GM21576 (cell line): ENCODE measurements at regions not wholly inside any gene's neighbourhood (a gene's known extent, or its start where the extent isn't known, plus 50 kb on each side); places are given as distances from the start of the nearest gene placed in this dataset.

Experiments used
- ATAC-seq: cut with Tn5 transposase; IDR thresholded peaks from one replicate; pipeline ENCODE4 v1.9.1; 2021; ENCODE audit warnings: mild to moderate bottlenecking, moderate library complexity; ENCODE audit not compliant: unreplicated experiment

DNA sequence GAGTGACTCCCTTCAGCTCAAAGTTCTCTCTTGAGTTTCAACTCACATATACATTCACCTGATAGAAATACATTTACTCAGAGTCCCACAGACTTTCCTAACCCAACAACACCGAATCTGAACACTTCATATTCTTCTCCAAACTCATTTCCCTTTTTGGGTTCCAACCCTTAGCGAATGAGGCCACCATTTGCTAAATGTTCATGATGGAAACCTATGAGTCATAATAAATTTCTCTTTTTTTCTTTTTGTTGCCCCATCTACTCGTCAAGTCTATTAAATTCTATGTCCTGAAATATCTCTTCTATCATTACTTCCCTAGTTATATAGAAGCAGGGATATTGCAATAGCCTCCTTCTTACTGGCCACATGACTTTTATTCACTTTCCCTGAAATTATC lies 100.1 kb downstream of the HLX start:
- ATAC-seq: no peak

DNA sequence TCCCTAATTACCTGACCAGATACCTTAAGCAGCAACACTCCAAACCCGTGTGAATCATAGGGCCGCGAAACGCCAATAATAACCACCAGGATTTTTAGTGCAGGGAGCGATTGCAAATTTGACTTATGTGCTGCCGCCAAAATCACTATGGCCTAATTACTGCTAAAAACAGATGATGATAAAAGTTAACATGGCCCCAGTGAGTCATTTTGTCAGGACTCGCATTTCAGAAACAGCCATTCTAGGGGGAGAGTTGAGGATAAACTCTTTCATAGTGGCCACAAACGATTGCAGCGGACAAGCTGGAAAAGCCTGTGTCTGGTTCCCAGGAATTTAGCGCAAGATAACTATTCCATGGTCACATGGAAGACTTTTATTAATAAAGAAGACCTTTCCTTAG lies 103.4 kb downstream of the HLX start:
- no peak for ATAC-seq

DNA sequence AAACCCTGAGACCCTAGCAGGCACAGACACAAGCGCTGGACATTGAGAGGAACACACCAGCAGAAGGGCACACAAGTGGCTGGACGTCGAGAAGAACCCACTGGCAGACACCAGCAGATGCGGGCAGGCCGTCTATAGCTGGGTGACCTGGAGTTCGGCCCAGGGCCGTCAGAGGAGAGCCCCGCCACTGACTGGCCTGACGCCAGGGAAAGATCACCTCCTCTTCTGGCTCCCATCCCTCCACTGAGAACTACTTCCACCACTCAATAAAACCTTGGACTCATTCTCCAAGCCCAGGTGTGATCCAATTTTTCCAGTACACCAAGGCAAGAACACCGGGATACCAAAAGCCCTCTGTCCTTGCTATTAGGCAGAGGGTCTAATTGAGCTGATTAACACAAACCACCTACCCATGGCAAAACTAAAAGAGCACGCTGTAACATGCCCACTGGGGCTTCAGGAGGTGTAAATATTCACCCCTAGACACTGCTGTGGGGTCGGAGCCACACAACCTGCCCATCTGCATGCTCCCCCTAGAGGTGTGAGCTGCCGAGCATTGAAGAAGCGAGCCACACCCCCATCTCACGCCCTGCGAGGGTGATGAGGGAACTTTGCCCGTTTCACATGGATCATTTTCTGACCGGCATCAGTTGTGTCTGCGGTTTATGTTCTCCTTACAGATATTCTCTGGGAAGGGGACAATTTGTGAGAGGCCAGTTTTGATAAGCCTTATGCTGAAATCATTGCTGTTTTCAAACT lies 104.8 kb downstream of the HLX start:
- no peak for ATAC-seq

DNA sequence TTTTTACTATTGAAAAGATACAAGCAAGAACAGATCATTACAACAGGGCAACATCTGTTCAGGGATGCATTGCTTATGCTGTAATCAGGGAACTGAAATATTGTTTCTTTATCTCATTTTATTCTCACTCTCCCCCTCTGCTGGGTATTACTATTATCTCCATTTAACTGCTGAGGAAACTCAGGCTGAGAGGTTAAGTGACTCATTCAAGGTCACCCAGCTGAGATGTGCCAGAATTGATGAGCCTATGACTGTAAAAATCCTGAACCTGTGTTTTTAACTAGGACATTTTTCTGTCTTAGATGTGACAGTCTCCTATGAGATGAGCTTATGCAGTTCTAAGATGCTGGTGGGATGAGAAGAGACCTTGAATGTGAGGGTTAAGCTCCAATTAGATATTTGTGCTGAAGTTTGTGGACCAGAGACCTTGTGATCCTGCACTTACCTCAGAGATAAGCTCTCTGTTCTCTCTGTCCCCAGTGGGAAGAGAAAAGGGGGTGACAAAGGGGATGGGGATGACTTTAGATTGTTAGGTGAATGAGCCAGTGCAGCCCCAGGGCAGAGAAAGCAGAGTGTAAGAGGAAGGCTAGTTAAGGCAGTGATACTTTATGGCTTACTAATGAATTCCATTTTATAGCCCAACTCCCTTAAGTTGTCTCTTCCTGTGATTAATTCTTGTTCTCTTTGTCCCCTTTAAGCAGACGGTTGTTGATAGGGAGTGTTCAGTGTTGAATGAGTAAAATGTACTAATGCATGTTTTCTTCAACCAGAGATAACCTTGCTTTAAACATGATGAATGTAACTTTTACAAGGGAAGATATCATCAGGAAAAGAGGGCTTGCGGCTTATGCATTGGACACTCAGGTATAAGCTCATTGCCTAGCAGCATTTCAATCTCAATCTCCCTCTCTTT lies 111.4 kb downstream of the HLX start:
- ATAC-seq: no peak

DNA sequence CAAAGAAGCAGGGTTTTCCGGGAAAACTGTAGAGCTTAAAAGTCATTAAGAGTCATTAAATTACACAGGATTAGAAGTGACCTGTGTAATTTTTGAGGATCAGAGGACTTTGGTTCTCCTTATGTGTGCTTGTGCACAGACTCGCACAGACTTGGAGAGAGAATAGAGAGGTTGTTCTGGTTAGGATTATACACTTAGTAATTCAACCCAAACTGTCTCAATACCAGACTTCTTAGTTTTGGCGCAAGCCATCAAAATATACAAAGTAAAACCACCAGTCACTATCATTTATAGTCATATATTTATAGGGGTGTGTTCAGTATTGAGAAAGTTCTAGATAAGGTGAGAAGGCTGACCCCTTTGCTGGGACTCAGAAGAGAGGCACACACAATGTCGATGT lies 112.3 kb downstream of the HLX start:
- no peak for ATAC-seq

DNA sequence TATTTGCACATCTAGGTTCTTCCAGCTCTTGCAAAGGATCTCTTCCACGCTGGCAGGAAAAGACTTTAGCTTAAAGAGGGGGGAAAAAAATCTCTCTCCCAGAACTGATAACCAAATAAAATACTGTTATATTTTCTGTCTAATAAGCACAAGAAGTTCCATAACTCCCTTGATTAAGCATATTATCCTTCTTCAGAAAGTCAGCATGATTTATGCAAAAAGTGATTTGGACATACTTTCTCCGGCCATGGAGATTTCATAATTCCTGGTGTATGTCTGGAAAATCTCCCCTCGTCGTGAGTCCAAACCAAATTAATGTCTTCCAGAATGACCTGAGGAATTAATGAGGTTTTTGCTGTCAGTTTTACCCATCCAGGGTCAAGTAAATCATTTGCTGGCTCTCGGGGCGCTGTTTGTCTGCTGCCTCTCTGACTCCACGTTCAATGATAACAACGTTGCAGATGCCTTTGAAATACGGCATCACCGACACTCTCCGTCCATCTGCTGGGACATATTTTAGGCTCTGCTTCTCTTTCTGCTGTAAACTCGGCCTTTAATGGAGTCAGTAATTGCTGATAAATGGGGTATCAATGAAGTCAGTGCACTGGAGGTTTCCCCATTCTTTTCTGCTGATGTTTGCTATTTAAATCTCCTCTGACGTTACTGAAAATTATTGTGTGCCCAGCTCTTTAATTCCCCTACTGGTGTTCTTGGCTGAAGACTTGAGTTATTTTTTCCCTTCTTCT lies 112.9 kb downstream of the HLX start:
- no peak for ATAC-seq

DNA sequence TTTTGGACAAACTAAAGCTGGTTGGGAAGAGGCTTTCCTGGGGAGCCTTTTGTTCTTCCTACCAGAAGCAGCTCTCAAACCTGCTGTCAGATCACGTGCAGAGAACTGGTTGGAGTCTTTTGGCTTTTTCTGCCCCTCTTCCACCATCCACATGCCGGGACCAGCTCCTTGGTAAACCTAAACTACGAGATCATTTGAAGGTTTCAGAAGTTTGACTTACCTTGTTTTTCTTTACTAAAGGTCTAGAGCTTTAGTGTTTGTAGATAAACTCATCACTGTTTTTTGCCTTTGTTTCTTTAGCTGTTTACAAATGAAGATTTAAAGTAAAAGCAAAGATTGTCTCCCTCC lies 113.4 kb downstream of the HLX start:
- ATAC-seq: no peak

DNA sequence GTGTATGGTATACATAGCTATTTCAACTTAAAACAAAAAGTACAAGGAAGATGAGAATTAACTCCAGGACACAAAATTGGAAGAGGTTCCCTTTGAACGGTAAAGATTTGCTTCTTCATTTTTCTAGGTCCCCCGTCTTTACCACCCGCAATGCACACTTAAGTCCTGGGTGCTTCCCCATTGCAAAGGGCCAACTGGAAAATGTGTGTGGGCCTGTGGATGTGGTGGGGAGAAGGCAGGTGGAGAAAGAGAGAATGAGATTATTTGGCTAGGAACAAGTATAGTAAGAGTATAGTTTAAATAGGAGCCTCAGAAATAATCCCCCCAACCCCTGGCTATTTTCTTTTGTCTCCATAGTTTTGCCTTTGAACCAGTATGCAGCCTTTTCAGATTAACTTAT lies 115.4 kb downstream of the HLX start:
- no peak for ATAC-seq

DNA sequence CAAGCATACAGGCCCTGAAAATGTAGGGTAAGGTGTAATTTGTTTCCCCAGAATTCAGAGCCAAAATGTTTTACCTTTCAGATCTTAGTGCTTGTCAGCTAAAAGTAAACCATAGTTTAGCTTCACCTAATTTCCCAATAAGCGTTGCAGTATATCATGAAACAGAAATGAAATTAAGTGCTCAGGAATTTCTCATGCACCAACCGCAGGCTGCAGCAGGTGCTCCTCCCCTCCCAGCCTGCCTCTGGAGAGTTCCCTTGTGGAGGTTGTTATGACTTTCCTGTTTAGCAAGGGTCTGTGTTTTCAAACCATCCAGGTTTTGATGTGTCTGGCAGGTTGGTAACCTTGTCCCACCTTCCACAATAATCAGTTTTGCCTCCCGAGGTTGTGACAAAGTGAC lies 118.5 kb downstream of the HLX start:
- no peak for ATAC-seq

DNA sequence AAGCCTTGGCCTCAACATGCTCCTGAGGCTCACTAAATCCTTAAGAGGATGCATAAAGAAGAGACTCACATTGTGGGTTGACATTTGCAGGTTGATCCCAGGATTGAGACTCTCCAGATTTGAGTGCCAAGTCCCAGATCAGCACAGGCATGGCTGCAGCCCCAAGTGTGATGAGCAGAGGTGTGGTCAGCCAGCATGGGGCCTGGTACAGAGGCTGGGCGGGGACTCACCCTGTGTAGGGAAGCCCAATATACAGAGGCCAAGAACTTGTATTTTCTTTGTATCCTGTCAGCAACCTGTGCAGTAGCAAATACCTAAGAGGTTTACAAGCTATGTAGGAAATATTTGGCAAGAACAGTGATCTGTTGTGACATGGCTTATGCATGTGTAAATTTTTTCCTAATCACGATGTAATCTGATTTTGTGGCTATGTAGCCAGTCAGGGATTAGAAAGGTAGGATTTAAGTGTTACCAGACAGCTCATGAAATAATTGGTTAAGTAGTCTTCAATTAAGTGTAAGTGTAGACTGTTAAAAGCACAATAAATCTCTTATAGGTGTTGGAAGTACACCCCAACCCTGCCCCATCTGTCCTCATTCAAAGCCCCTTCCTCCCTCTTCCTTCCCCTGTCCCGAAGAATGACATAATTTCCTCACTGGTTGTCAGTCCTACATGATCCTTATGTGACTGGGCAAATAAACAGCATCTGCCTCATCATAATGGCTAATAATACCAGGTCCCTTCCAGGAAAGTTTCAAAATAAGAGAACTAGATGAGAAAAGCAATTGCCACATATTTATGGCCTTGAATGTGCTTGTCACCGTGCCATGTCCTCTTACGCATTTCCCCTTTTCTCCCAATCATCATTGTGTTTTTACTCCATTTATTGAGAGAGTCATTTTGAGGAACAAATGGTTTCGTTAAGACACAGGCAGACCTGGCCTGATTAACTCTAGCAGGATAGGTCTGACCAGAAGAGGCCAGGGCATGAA lies 120.9 kb downstream of the HLX start:
- ATAC-seq: no peak

DNA sequence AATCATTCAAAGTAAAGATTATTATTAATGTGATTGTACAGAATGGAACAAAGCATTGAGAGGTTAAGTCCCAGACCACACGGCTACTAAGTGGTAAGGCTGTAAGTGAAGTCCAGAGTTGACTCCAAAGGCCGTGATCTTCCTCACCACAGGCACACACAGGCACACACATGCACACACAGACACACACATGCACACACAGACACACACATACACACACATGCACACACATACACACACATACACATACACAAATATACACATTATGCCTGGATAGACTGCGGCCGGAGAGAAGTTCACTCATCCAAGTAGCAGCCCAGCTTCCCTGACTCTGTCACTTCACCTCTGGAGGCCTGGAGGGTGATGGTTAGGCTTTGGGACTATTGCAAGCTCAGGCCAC lies 121.9 kb downstream of the HLX start:
- ATAC-seq: no peak

DNA sequence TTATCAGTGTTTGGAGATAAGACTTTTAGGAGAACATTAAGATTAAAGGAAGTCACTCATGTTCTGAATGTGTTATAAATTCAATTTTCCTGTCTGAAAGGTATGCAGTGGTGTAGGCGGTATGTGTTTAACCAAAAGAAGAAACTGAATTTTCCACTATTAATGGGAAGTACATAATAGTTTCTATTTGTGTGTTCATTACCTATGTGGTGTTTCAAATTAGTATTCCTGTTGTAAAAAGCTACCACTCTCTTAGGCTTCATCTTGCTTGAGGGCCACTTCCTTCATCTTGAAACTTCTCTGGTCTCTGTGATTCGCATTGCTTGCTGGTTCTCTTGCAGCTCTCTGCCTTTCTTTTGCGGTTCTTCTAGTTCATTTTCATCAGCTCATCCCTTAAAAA lies 123.4 kb downstream of the HLX start:
- ATAC-seq: no peak

DNA sequence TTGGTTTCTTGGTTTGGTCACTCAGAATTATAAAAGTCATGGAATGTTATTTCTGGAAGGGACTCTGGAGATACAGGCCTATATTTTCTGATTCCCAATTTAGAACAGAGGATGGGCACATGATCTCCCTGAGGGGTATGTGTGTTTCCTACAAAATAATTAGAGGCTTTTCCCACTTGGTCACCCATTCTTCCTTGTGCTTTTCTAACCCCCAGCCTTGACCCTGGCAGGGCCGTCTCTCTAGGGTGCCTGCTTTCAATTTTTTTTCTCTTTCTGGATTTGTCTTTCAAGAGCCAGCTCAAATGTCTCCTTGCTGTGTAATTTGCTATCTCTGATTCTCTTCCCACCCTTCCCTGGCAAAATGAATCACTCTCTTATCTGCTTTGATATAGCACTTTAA lies 131.9 kb downstream of the HLX start:
- ATAC-seq: no peak

DNA sequence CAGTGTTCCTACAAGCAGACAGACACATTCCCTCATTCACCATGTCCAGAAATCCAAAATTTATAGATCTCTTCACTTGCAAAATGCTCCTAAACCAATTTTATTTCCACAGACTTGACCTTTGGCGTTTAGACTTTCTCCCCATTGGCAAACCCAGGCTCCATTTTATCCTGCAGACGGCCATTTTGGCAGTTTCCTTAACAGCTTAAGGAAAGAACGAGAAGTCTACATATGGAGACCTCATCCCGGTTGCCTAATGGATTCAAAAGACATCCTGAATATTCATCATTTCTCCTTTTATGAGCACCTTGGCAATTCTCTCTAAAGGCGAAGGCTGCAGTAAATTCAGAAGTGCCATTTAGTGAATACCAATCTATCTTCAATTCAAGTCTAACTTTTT lies 132.9 kb downstream of the HLX start:
- ATAC-seq: no peak

DNA sequence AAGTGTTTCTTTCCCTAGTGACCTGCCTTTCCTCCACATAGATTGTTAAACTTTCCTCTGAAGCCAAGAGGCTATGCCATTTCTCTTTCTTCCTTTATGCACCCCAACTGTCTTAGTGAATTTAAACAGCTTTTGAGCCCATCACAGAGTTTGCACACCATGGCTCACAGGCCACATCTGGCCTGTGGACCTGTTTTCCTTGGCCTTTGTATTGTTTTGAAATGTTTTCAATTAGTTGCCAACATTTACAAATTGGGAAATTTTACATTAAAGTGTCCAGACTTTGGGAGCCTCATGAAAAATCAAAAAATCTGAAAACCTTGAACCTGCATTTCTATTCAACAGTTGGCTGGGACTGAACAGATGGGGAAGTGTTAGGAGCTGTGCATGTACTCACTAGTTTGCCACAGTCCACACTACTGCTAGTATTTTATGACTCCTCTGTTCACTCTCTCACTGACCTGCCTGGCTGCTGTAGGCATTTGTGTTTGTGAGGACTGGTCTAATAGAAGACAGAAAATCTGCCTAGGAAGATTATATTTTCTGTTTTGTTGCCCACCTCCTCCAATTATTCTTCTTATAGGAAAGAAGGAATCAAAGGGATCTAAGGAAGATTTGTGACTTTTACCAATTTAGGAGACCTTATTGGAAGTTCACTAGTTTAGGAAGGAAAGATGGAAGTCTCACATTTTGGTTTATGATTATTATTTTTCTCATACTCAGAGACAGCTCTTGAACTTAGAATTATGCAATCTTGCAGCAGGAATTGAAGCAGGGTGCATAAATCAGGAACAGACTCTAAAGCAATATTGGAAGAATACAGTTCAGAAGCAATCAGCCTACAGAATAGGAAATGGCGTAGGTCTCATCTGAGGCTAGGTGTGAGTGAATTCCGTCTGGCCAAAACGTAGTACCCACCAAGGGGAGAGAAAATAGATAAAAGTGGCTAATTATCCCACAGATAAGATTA lies 134.7 kb downstream of the HLX start:
- no peak for ATAC-seq

DNA sequence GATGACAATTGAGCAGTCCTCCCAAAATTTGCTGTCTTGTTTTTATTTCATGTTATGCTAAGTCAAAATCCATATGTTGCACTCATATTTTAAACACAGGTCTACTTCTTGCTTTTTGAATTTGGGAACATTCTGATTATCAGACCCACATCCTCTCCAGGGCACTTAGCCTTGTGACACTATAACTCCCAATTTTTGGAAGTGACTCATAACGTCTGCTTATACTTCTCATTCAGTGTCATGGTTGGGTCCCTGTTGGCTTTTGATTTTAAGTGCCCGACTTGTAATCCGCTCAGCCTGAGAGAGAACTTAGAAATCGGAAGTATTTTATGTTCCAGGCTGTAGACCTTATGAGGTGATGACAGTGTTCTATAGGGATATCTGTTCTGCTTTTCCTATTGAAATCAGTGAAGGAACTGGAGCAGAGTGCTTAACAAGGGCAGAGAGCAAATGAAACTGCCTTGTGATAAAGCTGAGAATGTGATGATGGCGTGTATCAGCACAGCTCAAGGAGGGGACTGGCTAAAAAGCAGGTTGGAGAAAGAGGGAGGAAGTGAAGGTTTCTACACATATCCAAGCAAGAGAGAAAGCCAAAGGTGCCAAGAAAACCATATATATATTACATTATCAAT lies 136.0 kb downstream of the HLX start:
- no peak for ATAC-seq

DNA sequence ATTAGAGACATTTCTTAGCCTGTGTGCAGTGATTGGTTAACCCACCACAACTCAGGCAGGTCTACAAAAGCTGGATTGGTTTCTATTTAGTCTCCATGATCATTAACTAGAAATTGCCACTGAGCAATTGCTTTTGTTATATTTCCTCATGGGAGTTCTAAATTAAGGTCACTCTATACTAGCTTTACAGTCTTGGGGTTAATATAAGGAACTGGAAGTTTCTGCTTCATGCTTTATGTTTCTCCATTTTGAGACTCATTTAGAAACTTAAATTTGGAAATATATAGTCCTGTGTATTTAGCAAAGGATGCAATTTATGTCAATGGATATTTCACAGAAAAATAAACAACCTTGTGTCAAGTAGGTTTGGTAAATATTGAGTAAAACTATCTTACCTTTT lies 137.5 kb downstream of the HLX start:
- ATAC-seq: no peak

DNA sequence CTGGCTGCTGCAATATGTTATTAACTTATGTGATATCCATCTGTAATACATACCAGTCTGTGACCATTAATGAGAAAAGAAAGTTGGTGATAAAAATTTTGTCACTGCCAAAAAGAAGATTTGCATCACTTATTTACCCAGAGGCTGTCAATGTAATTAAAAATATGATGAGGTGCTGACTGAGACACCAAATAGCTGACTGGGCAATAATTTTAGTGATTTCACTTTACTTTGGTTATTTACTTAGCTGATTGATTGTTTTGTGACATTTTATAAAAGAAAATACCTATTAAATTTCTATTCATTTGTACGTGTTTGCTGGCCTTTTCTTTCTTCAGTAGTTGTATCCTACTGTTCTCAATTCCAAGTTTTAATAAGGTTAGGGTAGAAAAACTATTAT lies 139.2 kb downstream of the HLX start:
- ATAC-seq: no peak

DNA sequence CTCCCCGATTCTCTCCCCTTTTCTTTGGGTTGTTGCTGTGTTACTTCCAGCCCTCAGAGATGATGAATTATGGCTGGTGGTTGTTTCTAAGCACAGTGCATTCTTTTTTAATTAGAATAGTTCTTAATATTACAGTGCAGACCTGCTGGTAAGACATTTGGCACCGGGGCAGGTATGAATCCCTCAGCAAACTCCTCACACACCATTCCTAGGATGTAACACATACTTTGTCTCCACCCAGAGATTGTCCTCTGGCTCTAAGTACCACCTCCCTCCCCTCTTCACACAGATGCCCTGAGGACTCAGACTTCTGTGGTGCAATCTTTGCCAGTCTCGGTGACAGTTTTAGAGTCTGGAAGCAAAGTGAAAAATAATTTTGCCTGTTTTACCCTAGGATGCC lies 143.1 kb downstream of the HLX start:
- ATAC-seq: no peak
